ENCODE measurements at regions not wholly inside any gene's neighbourhood (a gene's known extent, or its start where the extent isn't known, plus 50 kb on each side); places are given as distances from the start of the nearest gene placed in this dataset.

DNA sequence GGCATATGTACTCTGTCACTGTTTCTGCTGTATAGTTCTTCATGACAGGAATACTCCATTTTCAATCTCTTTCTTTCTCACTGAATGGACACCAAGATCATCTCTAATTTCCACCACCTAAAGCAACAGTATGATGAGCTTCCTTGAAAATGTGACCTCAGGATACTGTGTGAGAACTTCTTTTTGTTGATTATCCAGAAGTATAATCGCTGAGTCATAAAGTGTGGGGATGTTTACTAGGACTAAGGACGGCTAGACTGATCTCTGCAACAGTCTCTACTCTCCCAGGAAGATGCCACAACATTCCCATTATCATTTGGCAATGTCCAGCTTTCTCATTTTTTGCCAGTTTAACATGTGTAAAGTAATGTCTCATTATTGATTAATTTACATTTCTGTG lies 70.3 kb downstream of the TNFSF18 start:
- Mint-ChIP-seq H3K4me3 (ENCODE audit: unreplicated experiment) (no peak overlapping the region), H3K9me3 (ENCODE audit: unreplicated experiment) (no peaks in the 10 kb centered on the region), H3K4me1 (ENCODE audit: unreplicated experiment) (peaks cover 28% of the 10 kb centered on the region), H3K27ac (ENCODE audit: unreplicated experiment) (no peak overlapping the region), H3K36me3 (ENCODE audit: unreplicated experiment) (no peaks in the 10 kb centered on the region), H3K27me3 (ENCODE audit: unreplicated experiment) (no peaks in the 10 kb centered on the region)
- TF ChIP-seq CTCF (IDR thresholded peaks at IDR 0.05) = no peak
- DNase-seq (ENCODE audit: extremely low spot score, unreplicated experiment) = no peak

GRCh38 chr1:172980971-172981370 lies 69.8 kb downstream of the TNFSF18 start:
- no peak for DNase-seq (ENCODE audit: extremely low spot score, unreplicated experiment)
- no peak overlapping the region for H3K4me3 Mint-ChIP-seq (ENCODE audit: unreplicated experiment)
- no peak overlapping the region for H3K27ac Mint-ChIP-seq (ENCODE audit: unreplicated experiment)
- peaks cover 27% of the 10 kb centered on the region for H3K4me1 Mint-ChIP-seq (ENCODE audit: unreplicated experiment)
- TF ChIP-seq CTCF (IDR thresholded peaks at IDR 0.05) = no peak
- no peaks in the 10 kb centered on the region for H3K9me3 Mint-ChIP-seq (ENCODE audit: unreplicated experiment)
- no peaks in the 10 kb centered on the region for H3K36me3 Mint-ChIP-seq (ENCODE audit: unreplicated experiment)
- H3K27me3 Mint-ChIP-seq (ENCODE audit: unreplicated experiment) = no peaks in the 10 kb centered on the region
